ENCODE measurements at regions not wholly inside any gene's neighbourhood (a gene's known extent, or its start where the extent isn't known, plus 50 kb on each side); places are given as distances from the start of the nearest gene placed in this dataset.

DNA sequence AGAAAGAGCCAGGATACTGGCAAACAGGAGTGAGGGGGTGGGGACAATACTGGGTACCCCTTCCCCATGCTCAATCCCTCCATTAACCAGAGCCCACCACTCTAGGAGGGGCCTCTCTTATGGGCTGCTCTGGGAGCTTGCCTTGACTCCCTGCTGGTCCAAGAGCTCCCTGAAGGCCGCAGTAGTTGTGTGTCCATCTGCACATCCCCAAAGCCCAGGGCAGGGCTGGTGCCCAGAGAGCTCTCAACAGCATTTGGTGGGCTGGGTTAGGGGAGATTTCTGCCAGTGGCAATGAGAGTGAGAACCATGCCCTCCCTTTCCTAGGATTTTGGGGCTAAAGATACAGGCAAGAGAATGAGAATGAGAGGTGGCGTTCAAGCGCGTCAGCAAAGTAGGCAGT, 230.6 kb upstream of the PMEPA1 start:
- TF ChIP-seq CTCF (conservative IDR thresholded peaks at IDR 0.05 in 1 of 2, IDR thresholded peaks at IDR 0.05 in 1 of 2; ENCODE audit: extremely low read depth in 1 of 2, insufficient read depth in 1 of 2, low read depth in 1 of 2, low read length in 2 of 2) (no peak), EZH2 (IDR thresholded peaks at IDR 0.05; ENCODE audit: borderline replicate concordance, low read length) (no peak)
